ENCODE measurements at regions not wholly inside any gene's neighbourhood (a gene's known extent, or its start where the extent isn't known, plus 50 kb on each side); places are given as distances from the start of the nearest gene placed in this dataset.

- Histone ChIP-seq H3K4me3 (replicated peaks; ENCODE audit: insufficient read depth, low read length) (no peak overlapping the region), H3K27ac (replicated peaks) (no peak overlapping the region), H3K27me3 (ENCODE audit: insufficient read depth, poor library complexity, severe bottlenecking) (no peaks in the 10 kb centered on the region)
- TF ChIP-seq POLR2AphosphoS5 (IDR thresholded peaks at IDR 0.05; ENCODE audit: low read depth) (no peak), REST (IDR thresholded peaks at IDR 0.05; ENCODE audit: insufficient replicate concordance, low read depth) (no peak), GABPA (IDR thresholded peaks at IDR 0.05; ENCODE audit: low read depth) (no peak), SPI1 (IDR thresholded peaks at IDR 0.05; ENCODE audit: borderline replicate concordance, low read depth) (no peak), CTCF (IDR thresholded peaks at IDR 0.05; ENCODE audit: insufficient read depth, low read length) (no peak)
- no peak for DNase-seq (ENCODE audit: low read depth in 1 of 2, low spot score in 1 of 2)
Observed at GRCh38 chr22:49106096-49106841, 721.4 kb downstream of the BRD1 start.

GRCh38 chr22:49104434-49104833 lies 723.2 kb downstream of the BRD1 start:
- TF ChIP-seq POLR2AphosphoS5 (IDR thresholded peaks at IDR 0.05; ENCODE audit: low read depth) (no peak), CTCF (IDR thresholded peaks at IDR 0.05; ENCODE audit: insufficient read depth, low read length) (no peak), SPI1 (IDR thresholded peaks at IDR 0.05; ENCODE audit: borderline replicate concordance, low read depth) (no peak), GABPA (IDR thresholded peaks at IDR 0.05; ENCODE audit: low read depth) (no peak), REST (IDR thresholded peaks at IDR 0.05; ENCODE audit: insufficient replicate concordance, low read depth) (no peak)
- H3K27me3 ChIP-seq (ENCODE audit: insufficient read depth, poor library complexity, severe bottlenecking), result no peaks in the 10 kb centered on the region
- no peak for DNase-seq (ENCODE audit: low read depth in 1 of 2, low spot score in 1 of 2)
- H3K27ac ChIP-seq (replicated peaks), result no peak overlapping the region
- no peak overlapping the region for H3K4me3 ChIP-seq (replicated peaks; ENCODE audit: insufficient read depth, low read length)

GRCh38 chr22:49103314-49104059 lies 724.2 kb downstream of the BRD1 start:
- Histone ChIP-seq H3K27ac (replicated peaks) (no peak overlapping the region), H3K27me3 (ENCODE audit: insufficient read depth, poor library complexity, severe bottlenecking) (no peaks in the 10 kb centered on the region), H3K4me3 (replicated peaks; ENCODE audit: insufficient read depth, low read length) (no peak overlapping the region)
- TF ChIP-seq CTCF (IDR thresholded peaks at IDR 0.05; ENCODE audit: insufficient read depth, low read length), result no peak
- TF ChIP-seq POLR2AphosphoS5 (IDR thresholded peaks at IDR 0.05; ENCODE audit: low read depth), result no peak
- no peak for TF ChIP-seq REST (IDR thresholded peaks at IDR 0.05; ENCODE audit: insufficient replicate concordance, low read depth)
- TF ChIP-seq GABPA (IDR thresholded peaks at IDR 0.05; ENCODE audit: low read depth), result no peak
- TF ChIP-seq SPI1 (IDR thresholded peaks at IDR 0.05; ENCODE audit: borderline replicate concordance, low read depth), result no peak
- DNase-seq (ENCODE audit: low read depth in 1 of 2, low spot score in 1 of 2), result no peak

Measured in HL-60 (cell line).